ENCODE measurements at regions not wholly inside any gene's neighbourhood (a gene's known extent, or its start where the extent isn't known, plus 50 kb on each side); places are given as distances from the start of the nearest gene placed in this dataset.

DNA sequence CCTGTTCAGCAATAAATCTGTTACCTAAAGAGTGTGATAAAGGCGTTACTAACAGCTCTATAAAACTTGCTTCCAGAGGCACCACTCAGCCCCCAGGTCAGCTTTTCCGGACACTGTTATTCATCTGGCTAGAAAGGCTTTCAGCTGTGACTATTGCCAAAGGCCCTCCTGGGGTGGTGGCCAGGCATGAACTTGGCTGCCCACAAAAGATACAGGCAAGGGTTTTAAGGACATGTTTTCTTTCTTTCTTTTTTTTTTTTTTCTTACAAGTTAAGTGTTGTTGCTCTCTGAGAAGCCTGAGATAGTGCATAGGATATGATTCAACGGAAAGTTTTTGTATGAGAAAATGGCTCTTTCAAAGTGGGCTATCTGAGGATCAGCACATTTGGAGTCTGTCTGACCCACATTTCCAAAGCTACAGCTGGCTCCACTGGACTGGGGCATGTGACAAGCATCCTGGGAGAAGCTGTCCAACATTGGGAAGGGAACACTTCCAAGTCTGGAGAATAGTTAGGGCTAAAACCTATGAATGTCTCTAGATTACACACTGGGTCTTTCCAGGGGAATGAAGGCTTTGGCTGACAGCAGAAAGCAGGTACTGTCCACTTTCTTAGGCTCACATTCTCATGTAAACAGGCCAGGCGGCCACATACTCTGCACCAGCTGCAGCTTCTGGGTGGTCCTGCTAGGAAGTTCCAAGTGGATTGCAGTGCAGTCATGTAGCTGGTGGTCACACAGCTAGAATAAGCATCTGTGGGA, 639.7 kb downstream of the LMO4 start:
- peak overlapping the region; percentile 9; the same call in 1 of the 2 replicates for H3K4me3 Mint-ChIP-seq
- H3K27ac Mint-ChIP-seq: peak overlapping the region; percentile 58
- H3K9me3 Mint-ChIP-seq: no peaks in the 10 kb centered on the region
- no peaks in the 10 kb centered on the region; the same call in 1 of the 2 replicates for H3K27me3 Mint-ChIP-seq (ENCODE audit: insufficient read depth)
- DNase-seq: peak; percentile 45
- peaks cover 5% of the 10 kb centered on the region; the same call in 1 of the 2 replicates for H3K36me3 Mint-ChIP-seq (ENCODE audit: low read depth)
- peaks cover 25% of the 10 kb centered on the region for H3K4me1 Mint-ChIP-seq (ENCODE audit: low read depth)
- TF ChIP-seq, protein P1, sequence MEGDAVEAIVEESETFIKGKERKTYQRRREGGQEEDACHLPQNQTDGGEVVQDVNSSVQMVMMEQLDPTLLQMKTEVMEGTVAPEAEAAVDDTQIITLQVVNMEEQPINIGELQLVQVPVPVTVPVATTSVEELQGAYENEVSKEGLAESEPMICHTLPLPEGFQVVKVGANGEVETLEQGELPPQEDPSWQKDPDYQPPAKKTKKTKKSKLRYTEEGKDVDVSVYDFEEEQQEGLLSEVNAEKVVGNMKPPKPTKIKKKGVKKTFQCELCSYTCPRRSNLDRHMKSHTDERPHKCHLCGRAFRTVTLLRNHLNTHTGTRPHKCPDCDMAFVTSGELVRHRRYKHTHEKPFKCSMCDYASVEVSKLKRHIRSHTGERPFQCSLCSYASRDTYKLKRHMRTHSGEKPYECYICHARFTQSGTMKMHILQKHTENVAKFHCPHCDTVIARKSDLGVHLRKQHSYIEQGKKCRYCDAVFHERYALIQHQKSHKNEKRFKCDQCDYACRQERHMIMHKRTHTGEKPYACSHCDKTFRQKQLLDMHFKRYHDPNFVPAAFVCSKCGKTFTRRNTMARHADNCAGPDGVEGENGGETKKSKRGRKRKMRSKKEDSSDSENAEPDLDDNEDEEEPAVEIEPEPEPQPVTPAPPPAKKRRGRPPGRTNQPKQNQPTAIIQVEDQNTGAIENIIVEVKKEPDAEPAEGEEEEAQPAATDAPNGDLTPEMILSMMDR (IDR thresholded peaks at IDR 0.05): no peak

DNA sequence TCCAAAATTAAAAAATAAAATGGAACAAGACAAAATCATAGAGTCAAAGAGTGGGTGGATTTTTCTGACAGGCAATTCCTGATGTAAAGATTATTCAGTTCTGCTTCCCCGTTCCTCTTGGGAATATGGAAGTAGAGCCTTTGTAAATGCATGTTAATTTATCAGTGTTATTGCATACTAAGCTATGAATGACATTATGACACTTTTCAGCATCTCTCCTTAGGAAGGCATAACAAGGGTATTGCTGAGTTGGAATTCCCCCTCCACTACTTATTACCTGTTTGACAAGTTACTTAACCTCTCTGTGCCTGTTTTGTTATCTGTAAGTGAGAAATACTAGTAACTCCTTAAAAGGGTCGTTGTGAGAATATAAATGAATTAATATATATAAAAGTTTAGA, 640.4 kb downstream of the LMO4 start:
- H3K27ac Mint-ChIP-seq: no peak overlapping the region
- H3K4me3 Mint-ChIP-seq: no peak overlapping the region
- peaks cover 18% of the 10 kb centered on the region for H3K4me1 Mint-ChIP-seq (ENCODE audit: low read depth)
- no peaks in the 10 kb centered on the region for H3K9me3 Mint-ChIP-seq
- TF ChIP-seq, protein P1 (IDR thresholded peaks at IDR 0.05): no peak
- no peaks in the 10 kb centered on the region for H3K36me3 Mint-ChIP-seq (ENCODE audit: low read depth)
- no peaks in the 10 kb centered on the region; the same call in 1 of the 2 replicates for H3K27me3 Mint-ChIP-seq (ENCODE audit: insufficient read depth)
- DNase-seq: no peak

DNA sequence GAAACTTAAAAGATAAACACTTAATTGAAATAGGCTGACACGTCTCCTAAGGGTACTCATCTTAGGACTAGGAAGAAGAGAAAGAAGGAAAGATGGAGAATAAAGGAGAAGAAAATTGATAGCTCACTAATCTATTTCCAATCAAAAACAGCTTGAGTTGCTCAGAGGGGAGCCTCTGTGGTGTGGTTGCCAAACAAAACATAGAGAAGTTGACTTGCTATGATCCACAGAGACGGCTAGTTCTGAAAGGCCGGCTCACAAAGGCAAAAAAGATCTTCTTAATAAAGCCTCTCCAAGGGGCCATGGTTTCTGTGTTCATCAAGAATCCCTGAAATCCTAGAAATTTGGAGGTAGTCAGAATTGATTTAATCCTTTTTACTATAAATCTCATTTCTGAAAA, 644.1 kb downstream of the LMO4 start:
- TF ChIP-seq, protein P1 (IDR thresholded peaks at IDR 0.05): no peak
- H3K4me1 Mint-ChIP-seq (ENCODE audit: low read depth): peaks cover 12% of the 10 kb centered on the region
- no peak overlapping the region for H3K4me3 Mint-ChIP-seq
- H3K27ac Mint-ChIP-seq: no peak overlapping the region
- DNase-seq: no peak
- no peaks in the 10 kb centered on the region for H3K36me3 Mint-ChIP-seq (ENCODE audit: low read depth)
- H3K27me3 Mint-ChIP-seq (ENCODE audit: insufficient read depth): no peaks in the 10 kb centered on the region; the same call in 1 of the 2 replicates
- no peaks in the 10 kb centered on the region for H3K9me3 Mint-ChIP-seq

DNA sequence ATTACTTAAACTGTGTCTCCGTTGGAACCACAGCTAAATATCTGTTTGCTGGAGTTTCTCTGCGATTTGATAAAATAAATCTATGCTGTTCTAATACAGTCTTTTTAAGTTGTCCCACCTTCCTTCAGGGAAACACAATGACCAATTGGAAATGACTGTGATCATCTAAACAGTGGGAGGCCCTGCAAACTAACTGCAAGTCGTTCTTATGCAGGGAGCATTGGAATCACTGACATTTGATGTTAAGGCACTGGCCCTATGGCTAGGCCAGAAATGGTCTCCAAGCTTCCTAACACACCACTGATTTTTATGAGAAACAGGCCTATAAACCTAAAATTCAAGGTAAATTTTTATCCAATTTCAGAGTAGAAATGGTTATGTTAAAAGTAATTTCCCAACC, 645.2 kb downstream of the LMO4 start:
- no peaks in the 10 kb centered on the region for H3K9me3 Mint-ChIP-seq
- no peak overlapping the region for H3K4me3 Mint-ChIP-seq
- H3K27ac Mint-ChIP-seq: no peak overlapping the region
- no peak for DNase-seq
- peaks cover 1% of the 10 kb centered on the region for H3K4me1 Mint-ChIP-seq (ENCODE audit: low read depth)
- TF ChIP-seq, protein P1 (IDR thresholded peaks at IDR 0.05): no peak
- H3K27me3 Mint-ChIP-seq (ENCODE audit: insufficient read depth): no peaks in the 10 kb centered on the region; the same call in 1 of the 2 replicates
- H3K36me3 Mint-ChIP-seq (ENCODE audit: low read depth): no peaks in the 10 kb centered on the region

DNA sequence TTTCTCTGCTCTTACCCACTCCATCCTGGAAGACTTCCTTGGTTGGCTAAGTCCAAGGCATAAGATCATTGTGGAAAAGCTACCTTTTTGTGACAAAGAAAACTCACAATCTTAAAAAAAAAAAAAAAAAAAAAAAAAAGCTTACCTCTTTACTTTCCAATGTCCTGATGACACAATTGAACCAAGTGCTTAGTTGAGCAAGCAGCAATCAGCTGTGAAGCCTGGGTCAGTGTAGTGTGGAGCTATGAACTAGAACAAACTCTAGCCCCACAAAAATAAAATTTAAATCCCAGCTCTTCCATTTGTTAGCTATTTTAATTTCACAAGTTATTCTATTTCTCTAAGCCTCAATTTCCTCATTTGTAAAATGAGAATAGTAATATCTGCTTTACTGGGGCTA, 647.6 kb downstream of the LMO4 start:
- TF ChIP-seq, protein P1 (IDR thresholded peaks at IDR 0.05): no peak
- Mint-ChIP-seq H3K4me3 (no peak overlapping the region), H3K27me3 (ENCODE audit: insufficient read depth) (no peaks in the 10 kb centered on the region; the same call in none of the 2 replicates), H3K4me1 (ENCODE audit: low read depth) (no peaks in the 10 kb centered on the region), H3K27ac (no peak overlapping the region), H3K9me3 (no peaks in the 10 kb centered on the region), H3K36me3 (ENCODE audit: low read depth) (no peaks in the 10 kb centered on the region)
- no peak for DNase-seq
